HG02938 (cell line): ENCODE measurements at regions not wholly inside any gene's neighbourhood (a gene's known extent, or its start where the extent isn't known, plus 50 kb on each side); places are given as distances from the start of the nearest gene placed in this dataset.
"Not testable (repeated sequence)": the region's sequence is repeated elsewhere in the genome, so short reads cannot be mapped to it uniquely, and the experiment has no call there.

Source experiments
- ATAC-seq: cut with Tn5 transposase; IDR thresholded peaks from one replicate; pipeline ENCODE4 v1.9.1; 2021; ENCODE audit warnings: mild to moderate bottlenecking, moderate library complexity; ENCODE audit not compliant: unreplicated experiment

DNA sequence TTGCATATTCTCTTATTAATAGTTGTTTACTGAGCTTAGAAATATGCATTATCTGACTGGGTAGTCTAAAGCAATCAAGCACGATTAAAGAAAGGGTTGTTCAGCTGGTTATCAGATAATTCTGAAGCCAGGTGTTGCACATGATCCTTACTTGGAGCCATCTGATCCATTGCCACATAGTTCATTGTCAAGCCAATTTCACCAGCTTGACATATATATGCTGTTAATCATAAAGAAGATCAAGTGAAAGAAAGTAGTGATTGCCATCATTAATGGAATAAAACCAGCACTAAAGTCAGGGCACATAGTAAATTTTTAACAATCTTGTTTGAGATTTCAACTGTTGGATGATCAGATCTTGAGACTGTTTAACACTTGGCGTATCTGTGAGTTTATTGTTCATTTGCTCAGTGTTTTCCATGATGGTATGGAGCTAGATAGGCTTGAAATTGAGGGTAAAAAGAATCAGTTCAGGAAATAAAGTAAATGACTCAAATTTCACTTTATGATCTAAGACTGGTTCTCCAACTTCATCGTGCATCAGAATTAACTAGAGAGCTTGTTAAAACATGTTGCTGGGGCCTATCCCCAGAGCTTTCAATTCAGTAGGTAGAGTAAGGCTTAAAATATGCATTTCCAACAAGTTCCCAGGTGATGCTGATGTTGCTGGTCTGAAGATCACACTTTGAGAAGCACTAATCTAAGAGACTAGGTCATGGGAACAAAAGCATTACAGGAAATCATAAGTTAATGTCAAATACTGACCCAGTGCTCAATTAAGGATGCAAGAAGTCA, 539.6 kb downstream of the SATB2 start:
- no peak for ATAC-seq

DNA sequence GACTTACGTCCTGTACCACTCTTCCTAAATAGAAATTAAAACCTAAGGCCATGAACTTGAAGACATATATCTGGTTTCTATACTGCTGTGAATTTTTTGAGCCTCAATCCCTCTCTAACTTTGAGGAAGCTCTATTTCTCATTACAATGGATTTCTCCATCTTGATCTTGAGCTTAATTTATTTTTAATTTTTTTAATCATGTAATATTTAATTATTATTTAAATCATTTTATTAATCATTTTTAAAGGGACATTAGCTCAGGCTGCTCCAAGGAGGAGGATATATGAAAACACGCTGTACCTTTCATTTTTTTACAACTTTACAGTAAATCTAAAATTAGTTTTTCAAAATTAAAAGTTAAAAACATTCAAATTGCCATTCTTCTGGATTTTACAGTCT, 540.5 kb downstream of the SATB2 start:
- ATAC-seq = no peak

- no peak for ATAC-seq
Measured at GRCh38 chr2:198916548-198917080, 541.1 kb downstream of the SATB2 start.

GRCh38 chr2:198913394-198914152, 544.2 kb downstream of the SATB2 start:
- peak; percentile 97 for ATAC-seq

GRCh38 chr2:198909525-198910267, 548.0 kb downstream of the SATB2 start:
- no peak for ATAC-seq

- ATAC-seq = peak; percentile 47
Measured at GRCh38 chr2:198905881-198906612, 551.7 kb downstream of the SATB2 start.

- no peak for ATAC-seq
Measured at GRCh38 chr2:198901894-198902293, 555.8 kb downstream of the SATB2 start.

GRCh38 chr2:198900141-198900540, 557.6 kb downstream of the SATB2 start:
- no peak for ATAC-seq

DNA sequence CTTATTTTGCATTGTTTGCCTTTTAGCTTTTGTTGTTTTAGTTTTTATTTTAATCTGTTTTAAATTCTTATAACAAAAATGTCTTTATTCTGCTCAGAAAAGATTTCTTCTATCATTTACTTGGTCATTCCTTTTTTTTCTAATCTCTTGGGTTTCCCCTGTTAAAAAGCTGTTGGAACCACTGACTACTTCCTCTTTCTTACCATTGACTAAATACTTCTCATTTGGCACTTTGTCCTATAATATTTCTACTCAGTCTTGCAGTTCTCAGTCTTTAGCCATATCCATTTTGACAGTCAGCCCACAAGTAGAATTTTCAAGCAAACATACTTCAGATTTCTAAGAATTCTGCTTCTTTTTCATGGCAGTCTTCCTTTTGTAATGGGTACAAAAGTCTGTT, 567.2 kb downstream of the SATB2 start:
- peak; percentile 92 for ATAC-seq

DNA sequence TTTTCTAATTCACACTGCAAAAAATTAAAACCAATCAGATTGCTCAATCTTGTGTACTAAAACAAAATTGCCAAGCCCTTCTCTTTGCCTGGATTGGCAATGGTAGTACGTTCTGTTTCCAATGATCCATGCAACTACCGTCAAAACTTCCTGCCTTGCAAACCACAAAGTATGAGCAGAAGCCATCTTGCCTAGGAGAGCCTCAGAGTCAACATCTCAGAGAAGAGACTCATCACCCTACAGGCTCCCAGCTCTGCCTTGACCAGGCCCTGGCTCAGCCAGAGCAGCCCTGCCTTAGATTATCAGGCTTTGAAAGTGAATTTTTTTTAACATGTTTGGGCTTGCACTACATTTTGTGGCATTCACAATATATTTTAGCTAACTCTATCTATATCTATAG, 574.1 kb downstream of the SATB2 start:
- ATAC-seq = no peak

DNA sequence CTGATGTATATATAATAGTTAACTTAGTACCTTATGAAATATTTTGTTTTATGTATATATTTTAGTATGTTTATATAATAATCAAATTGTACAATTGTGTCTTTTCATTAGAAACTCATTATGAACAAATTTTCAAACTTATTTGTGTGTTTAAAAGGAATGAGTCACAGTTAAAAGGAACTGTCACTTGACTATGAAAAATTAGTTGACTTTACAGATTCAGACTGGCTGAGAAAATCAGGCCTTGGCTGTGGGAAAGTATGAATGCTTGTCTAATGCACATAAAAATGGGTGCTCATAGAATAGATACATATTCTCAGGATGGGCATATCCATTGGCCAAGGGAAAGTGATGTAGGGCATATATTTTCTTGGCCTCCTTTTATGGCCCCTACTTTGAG, 576.8 kb downstream of the SATB2 start:
- no peak for ATAC-seq

GRCh38 chr2:198880421-198880820, 577.3 kb downstream of the SATB2 start:
- no peak for ATAC-seq

GRCh38 chr2:198874472-198874858, 583.3 kb downstream of the SATB2 start:
- ATAC-seq = peak; percentile 70

- ATAC-seq = no peak
Measured at GRCh38 chr2:198873503-198874471, 584.0 kb downstream of the SATB2 start.

DNA sequence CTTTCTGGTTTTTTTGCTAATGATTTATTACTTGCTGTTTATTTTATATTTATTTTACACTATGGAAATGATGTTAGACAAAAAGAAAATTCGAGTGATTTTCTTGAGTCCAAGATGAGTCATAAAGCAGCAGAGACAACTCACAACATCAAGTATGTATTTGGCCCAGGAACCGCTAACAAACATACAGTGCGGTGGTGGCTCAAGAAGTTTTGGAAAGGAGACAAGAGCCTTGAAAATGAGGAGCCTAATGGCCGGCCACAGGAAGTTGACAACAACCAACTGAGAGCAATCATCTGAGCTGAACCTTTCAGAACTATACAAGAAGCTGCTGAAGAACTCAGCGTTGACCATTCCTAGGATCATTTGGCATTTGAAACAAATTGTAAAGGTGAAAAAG, 594.1 kb downstream of the SATB2 start:
- ATAC-seq = no peak

GRCh38 chr2:198861080-198861479, 596.7 kb downstream of the SATB2 start:
- no peak for ATAC-seq

- no peak for ATAC-seq
Measured at GRCh38 chr2:198857246-198857645, 600.5 kb downstream of the SATB2 start.

DNA sequence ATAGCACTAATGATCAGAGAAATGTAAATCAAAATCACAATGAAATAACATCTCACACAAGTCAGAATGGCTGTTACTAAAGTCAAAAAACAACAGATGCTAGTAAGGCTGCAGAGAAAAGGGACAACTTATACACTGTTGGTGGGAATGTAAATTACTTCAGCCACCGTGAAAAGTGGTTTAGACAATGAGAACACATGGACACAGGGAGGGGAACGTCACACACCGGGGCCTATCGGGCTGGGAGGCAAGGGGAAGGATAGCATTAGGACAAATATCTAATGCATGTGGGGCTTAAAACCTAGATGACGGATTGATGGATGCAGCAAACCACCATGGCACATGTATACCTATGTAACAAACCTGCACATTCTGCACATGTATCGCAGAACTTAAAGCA, 602.0 kb downstream of the SATB2 start:
- not testable (repeated sequence) for ATAC-seq

DNA sequence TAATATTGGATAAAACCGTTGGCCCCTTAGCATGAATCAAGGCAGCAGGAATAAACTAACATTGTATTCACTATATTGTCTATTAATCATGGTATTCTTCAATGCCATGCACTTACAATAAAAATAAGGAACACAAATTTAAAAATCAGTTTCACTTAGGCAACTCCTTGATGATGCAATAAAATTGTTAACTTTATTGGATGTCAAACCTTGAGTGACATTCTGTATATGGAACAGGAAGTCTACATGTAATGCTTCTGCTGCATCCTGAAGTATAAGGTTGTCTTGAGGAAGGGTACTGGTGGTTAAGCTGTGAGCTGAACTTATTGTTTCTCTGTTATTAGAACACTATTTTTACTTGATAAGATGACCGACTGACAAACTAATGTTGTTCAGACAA, 605.5 kb downstream of the SATB2 start:
- no peak for ATAC-seq

DNA sequence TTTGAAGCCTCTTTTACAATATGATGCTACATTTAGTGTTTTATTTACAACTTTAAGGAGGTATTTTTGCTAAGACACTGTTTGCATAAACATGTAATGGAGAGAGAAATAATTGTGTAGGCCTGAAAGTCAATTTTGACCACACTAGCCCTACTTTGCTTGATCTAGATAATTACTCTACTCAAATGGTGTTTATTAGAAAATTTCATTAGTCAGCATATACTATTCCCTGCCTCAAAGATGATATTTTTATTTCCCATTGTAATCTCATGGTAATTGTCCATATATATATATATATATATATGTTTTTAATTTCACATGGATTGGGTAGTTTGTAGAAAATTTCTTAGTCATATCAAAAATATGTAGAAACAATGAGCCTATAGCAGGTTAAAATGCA, 632.2 kb downstream of the SATB2 start:
- no peak for ATAC-seq
